HG03558 (cell line): ENCODE measurements at regions not wholly inside any gene's neighbourhood (a gene's known extent, or its start where the extent isn't known, plus 50 kb on each side); places are given as distances from the start of the nearest gene placed in this dataset.

ENCODE experiments used
- ATAC-seq: cut with Tn5 transposase; IDR thresholded peaks from one replicate; pipeline ENCODE4 v1.9.1; 2021; ENCODE audit warnings: moderate number of reproducible peaks; ENCODE audit not compliant: unreplicated experiment; ENCODE audit errors: extremely low read depth

DNA sequence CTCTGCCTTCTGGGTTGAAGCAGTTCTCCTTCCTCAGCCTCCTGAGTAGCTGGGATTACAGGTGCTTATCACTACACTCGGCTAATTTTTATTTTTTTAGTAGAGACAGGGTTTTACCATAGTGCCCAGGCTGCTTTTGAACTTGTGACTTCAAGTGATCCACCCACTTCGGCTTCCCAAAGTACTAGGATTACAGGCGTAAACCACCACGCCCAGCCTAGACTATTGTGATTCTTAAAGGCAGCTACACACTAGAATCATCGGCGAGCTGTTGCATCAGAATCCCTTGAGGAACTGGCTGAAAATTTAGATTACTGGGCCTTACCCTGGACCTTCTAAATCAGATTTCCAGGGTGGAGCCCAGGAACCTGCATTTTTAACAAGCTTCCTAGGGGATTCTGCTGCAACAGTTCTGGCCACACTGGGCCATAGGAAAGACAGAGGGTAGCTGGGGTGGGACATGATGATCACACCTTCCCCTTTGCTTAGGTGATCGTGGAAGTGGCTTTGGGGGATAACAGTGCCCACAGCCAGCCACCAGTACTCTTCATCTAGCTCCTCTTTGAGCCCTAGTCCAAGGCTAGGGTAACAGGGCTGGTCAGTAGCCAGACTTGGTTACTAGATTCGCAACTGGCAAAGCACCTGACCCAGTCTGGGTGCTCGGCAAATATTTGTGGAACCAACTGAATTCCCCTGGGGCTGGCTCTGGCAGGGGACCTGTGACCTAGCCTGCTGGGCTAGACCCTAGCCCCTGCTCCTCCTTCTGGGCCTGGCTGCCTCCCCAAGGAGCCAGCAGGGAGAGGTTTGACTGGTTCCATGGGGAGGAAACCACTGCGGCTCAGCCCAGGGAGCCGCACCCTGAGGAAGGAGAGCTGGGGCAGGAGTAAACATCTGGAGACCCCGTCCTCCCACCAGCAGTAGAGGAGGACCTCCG is 67.1 kb upstream of the DUSP5 start:
- no peak for ATAC-seq

GRCh38 chr10:110431659-110432058 is 66.0 kb upstream of the DUSP5 start:
- no peak for ATAC-seq

GRCh38 chr10:110432084-110432483 is 65.6 kb upstream of the DUSP5 start:
- ATAC-seq = no peak

DNA sequence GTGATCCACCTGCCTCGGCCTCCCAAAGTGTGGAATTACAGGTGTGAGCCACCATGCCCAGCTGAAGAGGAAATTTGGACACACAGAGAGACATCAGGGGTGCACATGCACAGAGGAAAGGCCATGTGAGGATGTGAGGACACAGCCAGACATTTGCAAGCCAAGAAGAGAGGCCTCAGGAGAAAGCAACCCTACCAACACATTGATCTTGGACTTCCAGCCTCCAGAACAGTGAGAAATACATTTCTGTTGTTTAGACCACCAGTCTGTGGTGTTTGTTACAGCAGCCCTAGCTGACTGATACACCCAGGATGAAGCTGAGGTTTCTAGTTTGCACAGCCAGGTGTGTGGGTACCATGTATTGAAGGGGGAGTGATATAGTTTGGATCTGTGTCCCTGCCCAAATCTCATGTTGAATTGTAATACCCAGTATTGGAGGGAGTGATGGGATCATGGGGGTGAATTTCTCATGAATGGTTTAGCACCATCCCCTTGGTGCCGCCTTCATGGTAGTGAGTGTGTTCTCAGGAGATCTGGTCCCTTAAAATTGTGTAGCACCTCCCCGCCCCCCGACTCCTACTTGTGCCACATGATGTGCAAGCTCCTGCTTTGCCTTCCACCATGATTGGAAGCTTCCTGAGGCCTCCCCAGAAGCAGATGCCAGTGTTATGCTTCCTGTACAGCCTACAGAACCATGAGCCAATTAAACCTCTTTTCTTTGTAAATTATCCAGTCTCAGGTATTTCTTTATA is 64.7 kb upstream of the DUSP5 start:
- no peak for ATAC-seq

DNA sequence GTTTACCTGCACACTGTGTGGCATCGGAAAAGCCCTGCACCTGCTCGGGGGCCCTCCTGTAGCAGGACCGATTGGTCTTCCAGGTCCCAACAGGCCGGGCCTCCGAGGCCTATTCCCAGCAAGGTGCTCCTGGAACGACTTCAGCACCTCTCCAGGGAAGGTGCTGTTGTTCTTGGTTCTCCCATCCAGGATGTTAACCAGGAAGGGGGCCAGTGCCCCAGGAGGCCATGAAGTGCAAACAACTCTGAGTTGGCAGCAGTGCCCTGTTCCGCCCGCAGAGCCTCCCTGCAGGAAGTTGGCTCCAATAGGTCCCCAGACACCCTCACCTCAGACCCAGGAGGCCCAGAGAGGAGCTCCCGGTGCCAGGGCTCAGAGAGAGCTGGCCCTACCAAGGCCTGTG is 64.0 kb upstream of the DUSP5 start:
- ATAC-seq = no peak

DNA sequence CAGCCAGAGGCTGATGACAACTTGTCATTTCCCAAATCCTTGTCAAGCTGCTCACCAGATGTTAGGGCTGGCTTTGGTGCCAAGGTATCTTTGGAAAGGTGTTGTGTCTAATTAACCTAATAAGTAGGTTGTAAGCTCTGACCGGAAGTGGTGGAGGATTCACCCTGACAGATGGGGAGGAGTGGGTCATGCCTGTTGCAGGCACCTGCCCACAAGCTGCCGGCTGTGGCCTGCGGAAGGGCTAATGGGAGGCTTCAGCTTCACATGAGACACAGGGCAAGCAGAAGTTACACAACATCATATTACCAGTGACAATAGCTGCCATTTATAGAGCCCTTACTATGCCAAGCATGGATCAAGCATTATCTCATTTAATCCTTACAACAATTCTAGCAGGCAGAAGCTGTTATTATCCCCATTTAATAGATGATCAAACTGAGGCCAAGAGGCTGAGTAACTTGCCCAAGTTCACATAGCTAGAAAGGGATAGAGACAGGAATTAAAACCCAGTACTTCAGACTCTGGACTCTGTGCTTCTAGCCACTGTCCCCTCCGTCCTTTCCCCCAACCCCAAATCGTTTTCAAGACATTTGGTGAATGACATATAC is 63.1 kb upstream of the DUSP5 start:
- ATAC-seq = no peak

DNA sequence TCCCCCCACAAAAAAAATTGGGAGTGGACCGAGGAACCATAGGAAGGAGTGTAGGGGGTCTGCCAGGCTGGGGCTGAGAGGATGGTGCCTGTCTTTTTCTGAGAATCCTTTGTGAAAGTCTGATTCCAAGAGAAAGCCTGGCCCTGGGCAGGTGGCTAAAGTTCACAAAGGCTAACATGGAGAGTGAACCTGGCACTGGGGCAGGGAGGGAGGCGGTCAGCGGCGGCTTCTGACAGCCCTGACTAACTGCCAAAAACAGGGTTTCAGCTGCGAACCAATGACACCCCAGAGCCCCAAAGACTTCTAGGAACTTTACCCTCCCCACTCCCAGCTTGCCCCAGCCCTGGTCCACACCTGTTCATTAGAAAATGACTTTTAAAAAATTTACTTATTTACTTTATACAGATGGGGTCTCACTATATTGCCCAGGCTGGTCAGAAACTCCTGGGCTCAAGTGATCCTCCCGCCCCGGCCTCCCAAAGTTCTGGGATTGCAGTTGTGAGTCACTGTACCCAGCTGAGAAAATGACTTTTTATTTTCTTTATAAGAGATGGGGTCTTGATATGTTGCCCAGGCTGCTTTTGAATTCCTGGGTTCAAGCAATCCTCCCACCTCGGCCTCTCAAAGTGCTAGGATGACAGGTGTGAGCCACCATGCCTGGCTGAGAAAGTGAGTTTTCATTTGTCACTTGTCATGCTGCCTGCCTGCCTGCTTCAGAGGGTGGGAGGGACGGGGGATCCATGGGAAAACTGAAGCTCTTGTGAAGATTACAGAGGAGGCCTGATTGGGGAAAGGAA is 61.0 kb upstream of the DUSP5 start:
- no peak for ATAC-seq

GRCh38 chr10:110437351-110437605 is 60.4 kb upstream of the DUSP5 start:
- ATAC-seq = no peak

DNA sequence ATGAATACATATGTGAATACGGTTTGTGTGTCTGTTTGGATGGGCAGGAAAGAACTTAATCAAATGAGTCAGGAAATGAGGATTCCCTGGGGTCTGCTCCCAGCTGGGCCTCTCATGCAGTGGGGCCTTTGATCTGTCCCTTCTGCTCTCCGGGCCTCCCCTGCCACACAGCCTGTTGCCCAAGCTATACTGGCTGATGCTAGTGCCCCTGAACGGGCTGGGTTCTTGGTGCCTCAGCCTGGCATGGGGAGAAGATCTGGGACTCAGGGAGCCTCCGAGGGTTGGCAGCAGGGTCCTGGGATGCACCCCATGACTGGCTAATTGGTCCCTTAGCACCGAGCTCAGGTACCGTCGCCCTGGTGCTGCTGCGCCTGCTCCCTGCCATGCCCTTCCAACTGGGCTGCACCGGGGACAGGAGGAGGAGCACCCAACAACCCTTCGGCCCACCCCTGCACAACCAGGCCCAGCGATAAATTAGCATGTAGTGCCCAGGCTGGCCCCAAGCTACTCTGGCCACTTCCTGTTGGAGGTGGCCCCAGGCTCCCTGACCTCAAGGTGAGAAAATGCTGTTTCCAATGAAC is 59.9 kb upstream of the DUSP5 start:
- ATAC-seq = no peak

- ATAC-seq = no peak
Measured at GRCh38 chr10:110442746-110443145, 55.0 kb upstream of the DUSP5 start.

DNA sequence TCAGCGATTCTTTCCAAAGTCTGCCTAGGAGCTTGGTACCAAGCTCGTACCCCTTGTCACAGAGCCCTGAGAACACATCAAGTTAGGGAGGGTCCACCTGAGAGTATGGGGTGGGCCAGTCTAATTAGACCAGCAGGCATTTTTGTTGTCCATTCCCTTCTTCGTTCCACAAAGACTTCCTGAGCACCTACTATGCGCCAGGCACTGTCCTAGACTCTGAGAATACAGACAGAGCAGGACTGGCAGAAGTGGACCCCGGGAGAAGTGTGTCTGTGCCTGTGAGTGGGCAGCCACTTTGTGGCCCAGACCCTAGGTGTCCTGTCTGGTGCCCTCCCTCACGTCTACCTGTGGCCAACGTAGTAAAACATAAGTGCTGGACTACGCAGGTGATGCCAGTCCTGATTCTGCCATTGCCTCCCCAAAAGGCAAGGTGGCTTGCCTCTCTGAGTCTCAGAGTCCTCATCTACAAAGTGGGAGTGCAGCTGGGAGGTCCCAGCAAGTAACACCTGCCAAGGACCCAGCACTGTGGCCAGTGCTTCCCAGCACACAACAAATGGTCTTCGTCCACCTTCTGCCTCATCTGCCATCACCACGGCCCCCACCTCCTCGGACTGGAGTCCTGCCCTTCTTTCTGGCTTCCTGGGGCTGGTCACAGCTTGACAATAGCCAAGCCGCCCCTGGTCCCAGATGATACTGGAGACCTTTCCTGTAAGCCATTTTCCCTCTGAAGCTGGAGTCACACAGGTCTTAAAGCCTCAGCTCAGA is 54.3 kb upstream of the DUSP5 start:
- ATAC-seq = no peak

DNA sequence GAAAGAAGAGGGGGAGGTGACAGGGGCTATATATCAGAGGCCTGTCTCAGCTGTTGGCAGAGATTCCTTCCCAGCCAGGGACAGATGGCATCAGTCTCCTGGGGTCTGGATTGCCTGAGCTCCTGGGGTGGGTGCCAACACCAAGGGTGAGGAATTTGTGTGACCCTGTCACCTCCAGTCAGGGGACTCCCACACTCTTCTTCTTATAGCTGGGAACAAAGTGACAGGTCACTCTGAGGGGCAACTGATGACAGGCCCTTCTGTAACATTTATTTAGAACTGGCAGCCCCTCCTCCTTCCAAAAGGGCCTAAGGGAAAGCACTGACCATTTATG is 53.7 kb upstream of the DUSP5 start:
- ATAC-seq = no peak

DNA sequence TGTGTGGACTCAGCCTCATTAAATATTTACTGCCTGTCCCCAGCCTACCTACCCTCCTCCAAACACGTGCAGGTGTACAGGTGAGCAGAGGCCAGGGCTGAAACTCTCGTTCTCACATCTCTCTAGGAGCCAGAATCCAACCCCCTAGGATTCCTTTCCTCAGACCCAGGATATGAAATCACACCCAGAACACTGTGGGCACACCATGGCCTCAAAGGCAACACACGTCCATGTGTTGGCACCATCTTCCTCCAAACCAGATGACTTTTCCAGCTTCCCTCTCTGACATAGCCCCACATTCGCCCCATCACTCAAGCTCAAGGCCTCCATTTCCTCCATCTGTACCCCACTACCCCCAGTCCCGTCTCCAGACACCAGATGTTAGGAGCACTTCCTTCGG is 51.8 kb upstream of the DUSP5 start:
- ATAC-seq = no peak

DNA sequence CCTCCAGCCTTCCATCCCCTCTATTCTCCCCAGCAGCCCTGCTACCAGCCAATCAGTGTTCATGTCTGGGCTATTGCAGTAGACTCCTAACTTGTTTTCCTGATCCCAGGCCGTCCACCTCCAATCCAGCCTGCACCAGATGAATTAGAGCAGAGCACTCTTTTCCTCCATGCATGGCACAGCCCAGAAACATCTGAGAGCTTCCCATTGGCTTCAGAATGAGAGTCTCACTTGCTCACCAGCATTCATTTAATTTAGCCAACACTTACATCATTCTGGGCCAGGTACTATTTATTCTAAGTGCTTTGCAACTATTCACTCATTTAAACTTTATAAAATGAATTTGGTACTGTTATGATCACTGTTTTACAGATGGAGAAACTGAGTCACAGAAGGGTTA is 51.4 kb upstream of the DUSP5 start:
- no peak for ATAC-seq

GRCh38 chr10:110446954-110447608 is 50.6 kb upstream of the DUSP5 start:
- ATAC-seq = no peak

- no peak for ATAC-seq
Measured at GRCh38 chr10:110447886-110448285, 49.8 kb upstream of the DUSP5 start.
